Caco-2 (cell line): ENCODE measurements at regions not wholly inside any gene's neighbourhood (a gene's known extent, or its start where the extent isn't known, plus 50 kb on each side); places are given as distances from the start of the nearest gene placed in this dataset.

Source experiments
- BruUV-seq: library from RNA; stranded (reverse); fragments of 400-500 nt; replicated peaks from 2 replicates; lab custom pipeline; 2021; lab: Mats Ljungman, UMichigan
- CTCF ChIA-PET: fragments of 300-600 bp; sonication (Branson Sonifier 250); formaldehyde crosslinking; loops from one replicate; lab custom pipeline; 2022; ENCODE audit warnings: antibody characterized with exemption; lab: Charles Lee
- POLR2A ChIA-PET: fragments of 300-600 bp; sonication (Branson Sonifier 250); formaldehyde crosslinking; loops from one replicate; lab custom pipeline; 2022; ENCODE audit warnings: antibody characterized with exemption; lab: Charles Lee
- DNase-seq, 2 experiments: peaks; one replicate each; pipeline versions ENCODE4 v3.0.0 to v3.0.0-alpha.2; 2020 to 2022
- H3K27me3 ChIP-seq: replicated peaks from 2 replicates; pipeline ENCODE4 v1.6.0; 2011; ENCODE audit warnings: low read length; ENCODE audit not compliant: control insufficient read depth, insufficient read depth
- H3K36me3 ChIP-seq: 2 replicates; pipeline ENCODE4 v1.5.1; 2011; ENCODE audit warnings: low read length; ENCODE audit not compliant: control insufficient read depth, insufficient read depth
- H3K4me1 ChIP-seq: fragments of 250-450 bp; sonication (Bioruptor Pico); 2 replicates; pipeline ENCODE4 v1.5.1; 2020; ENCODE audit warnings: mild to moderate bottlenecking
- H3K4me3 ChIP-seq: 2 replicates; pipeline ENCODE4 v1.5.1; 2011; ENCODE audit warnings: low read depth, mild to moderate bottlenecking, control low read depth, low read length
- H3K9me3 ChIP-seq: fragments of 250-450 bp; sonication (Bioruptor Pico); 2 replicates; pipeline ENCODE4 v1.5.1; 2020; ENCODE audit warnings: mild to moderate bottlenecking, moderate library complexity
- H3K27ac Mint-ChIP-seq: one replicate; pipeline ENCODE4 v1.8.0; 2022; ENCODE audit warnings: mixed read lengths; ENCODE audit not compliant: unreplicated experiment
- H3K27me3 Mint-ChIP-seq: one replicate; pipeline ENCODE4 v1.8.0; 2022; ENCODE audit warnings: mixed read lengths; ENCODE audit not compliant: insufficient read depth, unreplicated experiment
- H3K36me3 Mint-ChIP-seq: one replicate; pipeline ENCODE4 v1.8.0; 2022; ENCODE audit warnings: mild to moderate bottlenecking, mixed read lengths; ENCODE audit not compliant: insufficient read depth, unreplicated experiment
- H3K4me1 Mint-ChIP-seq: one replicate; pipeline ENCODE4 v1.8.0; 2022; ENCODE audit warnings: low read depth, mixed read lengths; ENCODE audit not compliant: unreplicated experiment
- H3K4me3 Mint-ChIP-seq: one replicate; pipeline ENCODE4 v1.8.0; 2022; ENCODE audit warnings: mild to moderate bottlenecking, moderate library complexity, mixed read lengths; ENCODE audit not compliant: unreplicated experiment
- H3K9me3 Mint-ChIP-seq: one replicate; pipeline ENCODE4 v1.8.0; 2022; ENCODE audit warnings: mixed read lengths; ENCODE audit not compliant: unreplicated experiment
- intact Hi-C: fragments of 100-400 bp; cut with micrococcal nuclease; formaldehyde crosslinking; loops from one replicate; pipeline ENCODE4 v1.10.0; 2022; ENCODE audit not compliant: unreplicated experiment
- TF ChIP-seq, protein P1 (sequence below), 2 experiments: fragments of 200-600 bp in 1 of 2; IDR thresholded peaks; 1 replicate in 1 of 2; 2 replicates in 1 of 2; pipeline versions ENCODE4 v1.5.1 to v1.8.0; 2011 to 2022; ENCODE audit warnings: antibody characterized with exemption in 1 of 2, control low read depth in 1 of 2, inconsistent platforms in 1 of 2, low read depth in 1 of 2, low read length in 1 of 2, mild to moderate bottlenecking in 1 of 2, moderate library complexity in 1 of 2; ENCODE audit not compliant: insufficient read depth in 1 of 2, severe bottlenecking in 1 of 2, unreplicated experiment in 1 of 2

- no peak overlapping the region for H3K27ac Mint-ChIP-seq
- no peaks in the 10 kb centered on the region for H3K9me3 ChIP-seq
- H3K4me1 Mint-ChIP-seq, result peaks cover 13% of the 10 kb centered on the region
- H3K4me1 ChIP-seq, result peaks cover 7% of the 10 kb centered on the region
- ChIA-PET CTCF (interaction anchor here (1.6 to 2.2 kb wide), 2 partner anchors 238 to 241 kb away, joined by 3 to 10 read pairs; no protein-coding TSS in a partner anchor), POLR2A (no interaction called here)
- intact Hi-C loops, result no loop called here
- no peaks in the 10 kb centered on the region for H3K36me3 Mint-ChIP-seq
- BruUV-seq, result no TSS peak
- no peak overlapping the region for H3K4me3 ChIP-seq
- no peak overlapping the region for H3K4me3 Mint-ChIP-seq
- TF ChIP-seq, protein P1, sequence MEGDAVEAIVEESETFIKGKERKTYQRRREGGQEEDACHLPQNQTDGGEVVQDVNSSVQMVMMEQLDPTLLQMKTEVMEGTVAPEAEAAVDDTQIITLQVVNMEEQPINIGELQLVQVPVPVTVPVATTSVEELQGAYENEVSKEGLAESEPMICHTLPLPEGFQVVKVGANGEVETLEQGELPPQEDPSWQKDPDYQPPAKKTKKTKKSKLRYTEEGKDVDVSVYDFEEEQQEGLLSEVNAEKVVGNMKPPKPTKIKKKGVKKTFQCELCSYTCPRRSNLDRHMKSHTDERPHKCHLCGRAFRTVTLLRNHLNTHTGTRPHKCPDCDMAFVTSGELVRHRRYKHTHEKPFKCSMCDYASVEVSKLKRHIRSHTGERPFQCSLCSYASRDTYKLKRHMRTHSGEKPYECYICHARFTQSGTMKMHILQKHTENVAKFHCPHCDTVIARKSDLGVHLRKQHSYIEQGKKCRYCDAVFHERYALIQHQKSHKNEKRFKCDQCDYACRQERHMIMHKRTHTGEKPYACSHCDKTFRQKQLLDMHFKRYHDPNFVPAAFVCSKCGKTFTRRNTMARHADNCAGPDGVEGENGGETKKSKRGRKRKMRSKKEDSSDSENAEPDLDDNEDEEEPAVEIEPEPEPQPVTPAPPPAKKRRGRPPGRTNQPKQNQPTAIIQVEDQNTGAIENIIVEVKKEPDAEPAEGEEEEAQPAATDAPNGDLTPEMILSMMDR (IDR thresholded peaks at IDR 0.05; ENCODE audit: insufficient read depth in 1 of 2, low read depth in 1 of 2, low read length in 1 of 2, severe bottlenecking in 1 of 2, unreplicated experiment in 1 of 2), result no peak
- no peaks in the 10 kb centered on the region for H3K9me3 Mint-ChIP-seq
- DNase-seq, result no peak
- H3K27me3 ChIP-seq, result no peaks in the 10 kb centered on the region
- H3K27me3 Mint-ChIP-seq, result peaks cover 3% of the 10 kb centered on the region
- no peaks in the 10 kb centered on the region for H3K36me3 ChIP-seq
Measured at GRCh38 chr20:57094252-57094891, 172.1 kb downstream of the BMP7 start.

GRCh38 chr20:57094991-57095390, 171.4 kb downstream of the BMP7 start:
- H3K27me3 ChIP-seq, result no peaks in the 10 kb centered on the region
- BruUV-seq, result no TSS peak
- CTCF ChIA-PET, result interaction anchor here (1.1 to 2.2 kb wide), 3 partner anchors 130 to 240 kb away, joined by 3 to 10 read pairs (median 3); no protein-coding TSS in a partner anchor
- H3K9me3 ChIP-seq, result no peaks in the 10 kb centered on the region
- POLR2A ChIA-PET, result no interaction called here
- no peaks in the 10 kb centered on the region for H3K36me3 ChIP-seq
- H3K4me3 ChIP-seq, result no peak overlapping the region
- Mint-ChIP-seq H3K27me3 (peaks cover 6% of the 10 kb centered on the region), H3K36me3 (no peaks in the 10 kb centered on the region), H3K4me1 (peaks cover 13% of the 10 kb centered on the region), H3K9me3 (no peaks in the 10 kb centered on the region), H3K27ac (no peak overlapping the region), H3K4me3 (no peak overlapping the region)
- intact Hi-C loops, result no loop called here
- peaks cover 7% of the 10 kb centered on the region for H3K4me1 ChIP-seq
- no peak for DNase-seq
- TF ChIP-seq, protein P1 (IDR thresholded peaks at IDR 0.05; ENCODE audit: insufficient read depth in 1 of 2, low read depth in 1 of 2, low read length in 1 of 2, severe bottlenecking in 1 of 2, unreplicated experiment in 1 of 2), result no peak

- Mint-ChIP-seq H3K4me1 (peaks cover 13% of the 10 kb centered on the region), H3K27me3 (peaks cover 6% of the 10 kb centered on the region), H3K27ac (no peak overlapping the region), H3K4me3 (no peak overlapping the region), H3K9me3 (no peaks in the 10 kb centered on the region), H3K36me3 (no peaks in the 10 kb centered on the region)
- TF ChIP-seq, protein P1 (IDR thresholded peaks at IDR 0.05; ENCODE audit: insufficient read depth in 1 of 2, low read depth in 1 of 2, low read length in 1 of 2, severe bottlenecking in 1 of 2, unreplicated experiment in 1 of 2), result no peak
- no peaks in the 10 kb centered on the region for H3K36me3 ChIP-seq
- BruUV-seq, result no TSS peak
- H3K27me3 ChIP-seq, result no peaks in the 10 kb centered on the region
- no peaks in the 10 kb centered on the region for H3K9me3 ChIP-seq
- ChIA-PET POLR2A (no interaction called here), CTCF (interaction anchor here (1.1 to 2.2 kb wide), 3 partner anchors 129 to 240 kb away, joined by 3 to 10 read pairs (median 3); no protein-coding TSS in a partner anchor)
- intact Hi-C loops, result no loop called here
- H3K4me3 ChIP-seq, result no peak overlapping the region
- peaks cover 7% of the 10 kb centered on the region for H3K4me1 ChIP-seq
- no peak for DNase-seq
Measured at GRCh38 chr20:57095426-57095825, 171.0 kb downstream of the BMP7 start.
